GM20000 (cell line): ENCODE measurements at regions not wholly inside any gene's neighbourhood (a gene's known extent, or its start where the extent isn't known, plus 50 kb on each side); places are given as distances from the start of the nearest gene placed in this dataset.
A peak's percentile ranks its signal among the peaks of the same experiment; 100 is the strongest.
"Not testable (repeated sequence)": the region's sequence is repeated elsewhere in the genome, so short reads cannot be mapped to it uniquely, and the experiment has no call there.

ENCODE experiments used
- DNase-seq: peaks from one replicate; pipeline ENCODE4 v3.0.0; 2012; ENCODE audit warnings: low spot score
- CTCF ChIP-seq: IDR thresholded peaks from 2 replicates; pipeline ENCODE4 v1.5.1; 2012; ENCODE audit warnings: mild to moderate bottlenecking, control low read depth; ENCODE audit errors: extremely low read depth, missing control alignments

GRCh38 chr2:167851323-167851860 lies 396.0 kb downstream of the STK39 start:
- TF ChIP-seq CTCF = no peak
- DNase-seq = no peak

- DNase-seq = no peak
- peak; percentile 13 for TF ChIP-seq CTCF
Measured at GRCh38 chr2:167844714-167845530, 402.5 kb downstream of the STK39 start.

GRCh38 chr2:167843657-167844056 lies 403.7 kb downstream of the STK39 start:
- no peak for TF ChIP-seq CTCF
- no peak for DNase-seq

GRCh38 chr2:167843217-167843616 lies 404.2 kb downstream of the STK39 start:
- no peak for DNase-seq
- TF ChIP-seq CTCF = no peak

GRCh38 chr2:167842047-167842446 lies 405.3 kb downstream of the STK39 start:
- TF ChIP-seq CTCF = no peak
- no peak for DNase-seq

GRCh38 chr2:167835290-167835689 lies 412.1 kb downstream of the STK39 start:
- DNase-seq = not testable (repeated sequence)

- no peak for TF ChIP-seq CTCF
- DNase-seq = no peak
Measured at GRCh38 chr2:167834707-167835106, 412.7 kb downstream of the STK39 start.

GRCh38 chr2:167833294-167833693 lies 414.1 kb downstream of the STK39 start:
- TF ChIP-seq CTCF = no peak
- DNase-seq = no peak
